Neuronal stem cell (in vitro differentiated cells): ENCODE measurements at regions not wholly inside any gene's neighbourhood (a gene's known extent, or its start where the extent isn't known, plus 50 kb on each side); places are given as distances from the start of the nearest gene placed in this dataset.

ENCODE experiments used
- DNase-seq: peaks from one replicate; pipeline ENCODE4 v3.0.0-alpha.2; 2013; ENCODE audit warnings: low spot score
- H2AFZ ChIP-seq: one replicate; pipeline ENCODE4 v1.6.1; 2013; ENCODE audit warnings: mild to moderate bottlenecking, low read length, inconsistent platforms
- H2AK5ac ChIP-seq: 2 replicates; pipeline ENCODE4 v1.6.1; 2013; ENCODE audit warnings: low read depth, mild to moderate bottlenecking, inconsistent platforms, low read length, moderate library complexity, mixed read lengths
- H2BK120ac ChIP-seq: 2 replicates; pipeline ENCODE4 v1.6.1; 2013; ENCODE audit warnings: low read depth, mild to moderate bottlenecking, inconsistent platforms, low read length, moderate library complexity, mixed read lengths
- H2BK12ac ChIP-seq: one replicate; pipeline ENCODE4 v1.6.1; 2013; ENCODE audit warnings: low read length, inconsistent platforms
- H2BK15ac ChIP-seq: 2 replicates; pipeline ENCODE4 v1.6.1; 2013; ENCODE audit warnings: mild to moderate bottlenecking, low read length, inconsistent platforms, mixed read lengths
- H2BK5ac ChIP-seq: one replicate; pipeline ENCODE4 v1.6.1; 2013; ENCODE audit warnings: inconsistent platforms, mild to moderate bottlenecking, low read length, moderate library complexity
- H3K14ac ChIP-seq: one replicate; pipeline ENCODE4 v1.6.1; 2013; ENCODE audit warnings: low read length, inconsistent platforms
- H3K18ac ChIP-seq: 2 replicates; pipeline ENCODE4 v1.6.1; 2013; ENCODE audit warnings: low read length, inconsistent platforms
- H3K23ac ChIP-seq: 2 replicates; pipeline ENCODE4 v1.6.1; 2013; ENCODE audit warnings: low read depth, mild to moderate bottlenecking, mixed read lengths, low read length, inconsistent platforms; ENCODE audit not compliant: poor library complexity
- H3K27ac ChIP-seq: replicated peaks from 3 replicates; pipeline ENCODE4 v1.5.1; 2013; ENCODE audit warnings: low read length, inconsistent platforms
- H3K27me3 ChIP-seq, 3 experiments: 2 replicates each; pipeline ENCODE4 v1.6.1; 2013; ENCODE audit warnings: low read length in 3 of 3, mild to moderate bottlenecking in 2 of 3, inconsistent platforms in 1 of 3, low read depth in 1 of 3, mixed read lengths in 1 of 3, moderate library complexity in 1 of 3; ENCODE audit not compliant: control insufficient read depth in 3 of 3, insufficient read depth in 3 of 3
- H3K36me3 ChIP-seq, 2 donors: replicated peaks in 1 of 2; 2 replicates each; pipeline ENCODE4 v1.6.1; 2013; ENCODE audit warnings: low read length in 2 of 2; ENCODE audit not compliant: control insufficient read depth in 2 of 2, insufficient read depth in 2 of 2
- H3K4ac ChIP-seq: 2 replicates; pipeline ENCODE4 v1.6.1; 2013; ENCODE audit warnings: inconsistent platforms, mild to moderate bottlenecking, low read length, moderate library complexity
- H3K4me1 ChIP-seq, 2 donors: 1 replicate in 1 of 2; 2 replicates in 1 of 2; pipeline ENCODE4 v1.6.1; 2013; ENCODE audit warnings: low read length in 2 of 2, low read depth in 1 of 2; ENCODE audit not compliant: control insufficient read depth in 2 of 2, insufficient read depth in 1 of 2
- H3K4me2 ChIP-seq: one replicate; pipeline ENCODE4 v1.6.1; 2013; ENCODE audit warnings: mild to moderate bottlenecking, low read length, inconsistent platforms; ENCODE audit not compliant: insufficient read depth, poor library complexity, severe bottlenecking
- H3K4me3 ChIP-seq, 2 donors: 2 replicates each; pipeline ENCODE4 v1.5.1; 2013; ENCODE audit warnings: low read length in 2 of 2, mild to moderate bottlenecking in 2 of 2, inconsistent platforms in 1 of 2, moderate library complexity in 1 of 2
- H3K79me1 ChIP-seq: one replicate; pipeline ENCODE4 v1.6.1; 2013; ENCODE audit warnings: low read depth, mild to moderate bottlenecking, inconsistent platforms, low read length, moderate library complexity
- H3K9ac ChIP-seq: one replicate; pipeline ENCODE4 v1.6.1; 2013; ENCODE audit warnings: mild to moderate bottlenecking, low read depth, low read length, inconsistent platforms; ENCODE audit not compliant: poor library complexity
- H3K9me3 ChIP-seq, 2 donors: replicated peaks in 1 of 2; 2 replicates each; pipeline versions ENCODE3 to v1.6.1; 2013; ENCODE audit warnings: low read length in 2 of 2, mild to moderate bottlenecking in 2 of 2, inconsistent platforms in 1 of 2, low read depth in 1 of 2, mixed read lengths in 1 of 2, moderate library complexity in 1 of 2; ENCODE audit not compliant: control insufficient read depth in 2 of 2, insufficient read depth in 1 of 2
- H4K8ac ChIP-seq: one replicate; pipeline ENCODE4 v1.6.1; 2013; ENCODE audit warnings: low read depth, mild to moderate bottlenecking, inconsistent platforms, low read length, moderate library complexity
- H4K91ac ChIP-seq: one replicate; pipeline ENCODE4 v1.6.1; 2013; ENCODE audit warnings: low read length, low read depth, mild to moderate bottlenecking, inconsistent platforms; ENCODE audit not compliant: poor library complexity
- WGBS, 2 donors: extraction: QIAGEN DNeasy Blood & Tissue Kit; methylation state at CpG; one replicate each; pipeline ENCODE4 v1.1.7; 2013; ENCODE audit warnings: missing lambda C conversion rate in 2 of 2, mixed read lengths in 1 of 2; ENCODE audit not compliant: insufficient read length in 2 of 2, insufficient replicate concordance in 1 of 2; ENCODE audit errors: extremely low coverage in 2 of 2; 5-methylcytosine and 5-hydroxymethylcytosine counted together

DNA sequence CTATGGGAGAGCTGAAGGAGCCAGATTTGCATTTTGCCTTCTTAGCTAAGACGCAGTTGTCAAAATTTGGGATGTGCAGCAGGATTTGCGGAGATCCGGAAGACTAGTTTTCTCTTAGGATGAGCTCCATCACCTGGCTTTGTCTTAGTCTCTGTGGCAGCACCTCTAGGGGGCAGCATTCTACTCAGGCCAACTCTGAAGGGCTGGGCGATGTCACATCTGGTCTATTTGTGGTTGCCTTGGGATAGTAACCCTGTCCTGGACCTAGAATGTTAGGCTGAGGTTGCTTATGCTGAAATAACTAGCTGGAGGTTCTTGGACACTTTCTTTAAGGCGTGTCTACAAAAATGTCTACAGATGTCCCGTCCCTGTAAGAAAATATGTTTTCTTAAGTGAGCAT lies 116.2 kb downstream of the FAT3 start:
- no peak overlapping the region for H3K14ac ChIP-seq
- H2BK5ac ChIP-seq: no peak overlapping the region
- no peak overlapping the region for H4K8ac ChIP-seq
- no peak overlapping the region for H3K27ac ChIP-seq
- H2BK15ac ChIP-seq: no peak overlapping the region
- H3K36me3 ChIP-seq: peaks cover 0 to 15% of the 10 kb centered on the region in 2 donors
- no peak overlapping the region for H3K9ac ChIP-seq
- no peak overlapping the region for H2AK5ac ChIP-seq
- H2BK12ac ChIP-seq: no peak overlapping the region
- DNase-seq: no peak
- H3K4ac ChIP-seq: no peak overlapping the region
- peaks cover 1% of the 10 kb centered on the region for H3K79me1 ChIP-seq
- H3K9me3 ChIP-seq: peaks cover 0 to 4% of the 10 kb centered on the region in 2 donors
- H3K4me2 ChIP-seq: no peak overlapping the region
- H3K4me3 ChIP-seq: no peak overlapping the region
- WGBS, 2 donors: no CpG with 5 or more reads among the region's 6 CpGs
- H3K18ac ChIP-seq: no peak overlapping the region
- H4K91ac ChIP-seq: no peak overlapping the region
- no peak overlapping the region for H3K23ac ChIP-seq
- H2AFZ ChIP-seq: no peak overlapping the region
- no peaks in the 10 kb centered on the region for H3K4me1 ChIP-seq
- H2BK120ac ChIP-seq: no peak overlapping the region
- H3K27me3 ChIP-seq: no peaks in the 10 kb centered on the region

DNA sequence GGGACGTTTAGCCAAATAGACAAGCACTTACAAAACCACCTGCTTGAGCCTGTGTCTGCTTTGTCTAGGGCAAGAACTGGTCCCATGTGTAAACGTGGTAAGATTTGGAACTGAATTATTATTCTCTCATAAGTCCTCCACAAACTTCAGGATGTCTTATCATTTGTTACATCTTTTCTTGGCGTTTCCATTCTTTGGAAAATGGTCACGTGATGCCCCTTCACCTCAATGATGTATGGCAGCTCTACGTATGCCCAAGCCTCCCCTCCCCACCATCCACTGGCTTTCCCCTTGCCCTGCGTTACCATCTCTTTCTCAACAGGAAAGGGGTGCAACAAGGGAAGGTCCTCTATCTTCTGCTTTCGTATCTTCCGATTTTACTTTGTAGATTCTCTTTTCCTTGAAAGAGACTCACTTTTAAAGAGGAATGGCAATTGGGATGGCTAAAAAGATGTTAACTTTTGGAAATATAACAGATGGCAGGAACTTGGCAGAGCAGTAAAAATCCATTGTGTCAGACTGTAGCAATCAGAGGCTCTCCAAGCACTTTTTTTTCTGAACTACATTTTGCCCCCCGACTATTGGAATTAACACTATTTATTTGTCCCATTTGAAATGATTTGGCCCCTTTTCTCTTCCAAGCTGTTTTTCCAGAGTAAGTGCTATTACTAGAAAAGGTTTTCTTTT lies 117.6 kb downstream of the FAT3 start:
- Histone ChIP-seq H3K4me2 (no peak overlapping the region), H3K27ac (no peak overlapping the region), H3K4me1 (peaks cover 0 to 2% of the 10 kb centered on the region in 2 donors), H2BK5ac (no peak overlapping the region), H4K8ac (no peak overlapping the region), H3K4me3 (no peak overlapping the region), H3K23ac (no peak overlapping the region), H3K14ac (no peak overlapping the region), H3K9ac (no peak overlapping the region), H2AFZ (no peak overlapping the region), H3K4ac (no peak overlapping the region), H3K79me1 (no peaks in the 10 kb centered on the region), H2BK15ac (no peak overlapping the region), H3K9me3 (no peaks in the 10 kb centered on the region), H2BK120ac (no peak overlapping the region), H3K27me3 (no peaks in the 10 kb centered on the region), H4K91ac (no peak overlapping the region), H3K36me3 (peaks cover 0 to 4% of the 10 kb centered on the region in 2 donors), H3K18ac (no peak overlapping the region), H2AK5ac (no peak overlapping the region), H2BK12ac (no peak overlapping the region)
- no CpG with 5 or more reads among the region's 9 CpGs for WGBS, 2 donors
- no peak for DNase-seq

DNA sequence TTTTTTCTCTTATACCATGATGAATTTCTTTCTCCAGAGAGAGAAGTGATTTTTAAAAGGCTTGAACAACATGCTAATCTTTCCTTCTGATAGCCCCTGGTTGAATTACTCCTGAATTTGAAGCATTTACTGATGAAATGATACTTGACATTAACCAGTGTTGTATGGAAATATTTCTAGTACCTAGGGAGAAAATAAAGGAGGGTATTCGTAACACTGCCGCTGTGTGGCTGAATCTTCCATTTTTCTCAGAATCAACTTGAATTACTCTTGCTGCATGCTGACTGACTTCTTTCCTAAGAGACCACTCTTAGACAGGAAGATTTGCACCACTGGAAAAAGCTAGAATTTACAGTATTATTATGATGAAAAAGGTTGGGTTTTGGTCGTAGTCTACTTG lies 118.3 kb downstream of the FAT3 start:
- WGBS, 2 donors: no CpG with 5 or more reads among the region's 3 CpGs
- Histone ChIP-seq H2BK5ac (no peak overlapping the region), H3K4me2 (no peak overlapping the region), H3K9ac (no peak overlapping the region), H3K23ac (no peak overlapping the region), H4K8ac (no peak overlapping the region), H3K9me3 (no peaks in the 10 kb centered on the region), H2AK5ac (no peak overlapping the region), H3K4ac (no peak overlapping the region), H3K79me1 (no peaks in the 10 kb centered on the region), H3K4me3 (no peak overlapping the region), H3K27ac (no peak overlapping the region), H2BK120ac (no peak overlapping the region), H3K18ac (no peak overlapping the region), H2BK15ac (no peak overlapping the region), H3K36me3 (peaks cover 0 to 3% of the 10 kb centered on the region in 2 donors), H3K4me1 (peaks cover 0 to 2% of the 10 kb centered on the region in 2 donors), H3K27me3 (no peaks in the 10 kb centered on the region), H3K14ac (no peak overlapping the region), H4K91ac (no peak overlapping the region), H2BK12ac (no peak overlapping the region), H2AFZ (no peak overlapping the region)
- no peak for DNase-seq

DNA sequence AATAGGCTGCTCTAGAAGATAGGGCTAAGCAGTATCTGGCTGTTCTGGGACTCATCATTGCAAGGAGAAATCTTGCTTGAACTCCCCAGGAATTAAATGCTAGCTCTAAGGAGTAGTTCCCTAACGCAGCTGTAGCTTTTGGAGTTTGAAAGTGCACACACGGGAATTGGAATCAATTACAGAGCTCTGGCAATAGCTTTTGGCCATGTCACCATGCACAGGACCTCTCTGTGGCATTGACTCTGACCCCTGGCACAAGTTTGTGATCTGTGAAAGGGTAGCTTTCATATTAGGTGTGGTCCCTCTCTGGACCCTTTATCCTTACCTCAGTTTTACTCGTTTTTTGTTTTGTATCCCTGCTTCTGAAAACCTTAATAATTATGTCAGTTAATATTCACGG lies 121.6 kb downstream of the FAT3 start:
- H2BK12ac ChIP-seq: no peak overlapping the region
- H3K27me3 ChIP-seq: no peaks in the 10 kb centered on the region
- no peak overlapping the region for H2BK5ac ChIP-seq
- no peaks in the 10 kb centered on the region for H3K79me1 ChIP-seq
- H3K4me1 ChIP-seq: peaks cover 2 to 3% of the 10 kb centered on the region in 2 donors
- no peak for DNase-seq
- no peak overlapping the region for H3K18ac ChIP-seq
- H4K91ac ChIP-seq: no peak overlapping the region
- H3K4me2 ChIP-seq: no peak overlapping the region
- no peak overlapping the region for H2AK5ac ChIP-seq
- no peak overlapping the region for H2AFZ ChIP-seq
- H3K9ac ChIP-seq: no peak overlapping the region
- no peak overlapping the region for H2BK15ac ChIP-seq
- no peaks in the 10 kb centered on the region for H3K9me3 ChIP-seq
- no peak overlapping the region for H2BK120ac ChIP-seq
- no peak overlapping the region for H3K4me3 ChIP-seq
- H3K23ac ChIP-seq: no peak overlapping the region
- no peak overlapping the region for H3K4ac ChIP-seq
- no peak overlapping the region for H4K8ac ChIP-seq
- H3K36me3 ChIP-seq: no peaks in the 10 kb centered on the region
- no peak overlapping the region for H3K14ac ChIP-seq
- no peak overlapping the region for H3K27ac ChIP-seq
- WGBS, 2 donors: no CpG with 5 or more reads among the region's 4 CpGs
